Left hindlimb (tissue), 1 donor: ENCODE measurements at regions not wholly inside any gene's neighbourhood (a gene's known extent, or its start where the extent isn't known, plus 50 kb on each side); places are given as distances from the start of the nearest gene placed in this dataset.
"Not testable (repeated sequence)": the region's sequence is repeated elsewhere in the genome, so short reads cannot be mapped to it uniquely, and the experiment has no call there.

Source experiments
- DNase-seq: peaks from one replicate; pipeline ENCODE4 v3.0.0-alpha.2; 2018

DNA sequence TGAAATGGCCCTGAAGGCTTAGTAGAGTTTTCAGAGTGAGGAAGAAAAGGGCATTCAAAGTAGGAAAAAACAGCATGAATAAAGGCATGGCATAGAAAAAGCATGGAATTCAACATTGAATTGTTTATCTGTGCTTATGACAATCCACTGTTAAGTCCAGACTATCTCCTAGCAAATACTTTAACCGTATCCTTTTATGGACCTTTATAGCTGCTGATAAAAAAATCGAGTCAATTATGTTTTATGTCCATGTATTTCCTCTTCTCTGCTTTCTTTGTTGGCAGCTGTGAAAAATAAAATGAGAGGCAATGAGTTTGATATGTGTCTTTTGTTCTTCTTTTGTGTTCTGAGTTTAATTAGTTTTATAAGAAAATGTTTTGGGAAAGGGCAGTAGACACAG, 70.4 kb downstream of the TDRD15 start:
- DNase-seq, result no peak

DNA sequence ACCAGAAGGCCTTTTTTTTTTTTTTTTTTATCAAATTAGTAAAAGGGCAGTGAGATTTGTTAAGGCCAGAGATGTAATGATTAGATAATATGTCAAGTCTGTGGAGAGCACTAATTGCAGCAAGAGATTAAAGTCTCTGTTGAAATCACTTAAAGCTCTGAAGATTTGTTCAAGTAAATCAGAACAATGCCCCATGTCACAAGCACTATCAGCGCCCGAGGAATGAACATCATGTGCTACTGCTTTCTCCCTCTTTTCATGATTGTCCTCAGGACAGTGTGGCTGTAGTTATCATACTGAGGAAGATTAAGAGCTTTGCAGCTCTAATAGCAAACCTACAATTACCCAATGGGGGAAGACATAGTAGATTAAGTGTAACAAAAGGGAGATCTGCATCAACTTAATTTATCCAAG, 71.1 kb downstream of the TDRD15 start:
- no peak for DNase-seq

DNA sequence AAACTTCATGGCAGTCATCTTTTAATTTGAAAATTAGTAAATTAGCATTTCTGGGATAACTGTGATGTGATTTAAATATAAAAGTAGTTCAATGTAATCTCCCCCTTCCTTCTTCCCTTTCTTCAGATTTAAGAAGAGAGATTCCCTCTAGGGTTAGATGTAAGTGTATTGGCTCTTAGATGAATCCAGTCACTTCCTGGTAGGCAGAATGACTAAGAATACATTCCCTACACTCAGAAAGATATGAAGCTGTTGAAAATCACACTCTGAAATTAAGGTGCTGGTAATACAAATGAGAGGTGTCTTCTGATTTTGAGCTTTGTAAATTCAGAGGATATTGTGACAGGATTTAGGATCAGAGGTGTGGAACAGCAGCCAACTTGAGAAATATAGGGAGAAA, 71.6 kb downstream of the TDRD15 start:
- DNase-seq, result no peak

DNA sequence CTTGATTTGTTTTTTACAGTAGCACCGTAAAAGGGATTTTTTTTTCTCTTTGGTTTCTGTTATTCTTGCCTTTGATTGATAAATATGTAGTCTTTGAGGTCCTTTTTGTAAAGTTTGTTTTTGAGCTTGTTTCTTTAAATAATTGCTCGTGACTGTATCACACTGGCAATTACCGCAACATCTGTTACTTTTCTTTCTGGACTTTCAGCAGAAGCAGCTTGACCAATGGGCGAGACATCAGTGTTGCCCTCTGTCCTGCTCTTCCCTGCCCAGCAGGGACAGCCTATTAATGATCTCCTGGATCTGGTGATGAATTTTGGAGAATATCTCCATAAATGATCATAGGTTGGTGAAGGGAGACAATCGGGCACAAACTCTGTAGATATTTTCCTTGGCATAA, 74.9 kb downstream of the TDRD15 start:
- DNase-seq, result no peak

GRCh38 chr2:21203976-21204375, 80.2 kb downstream of the TDRD15 start:
- DNase-seq, result no peak

DNA sequence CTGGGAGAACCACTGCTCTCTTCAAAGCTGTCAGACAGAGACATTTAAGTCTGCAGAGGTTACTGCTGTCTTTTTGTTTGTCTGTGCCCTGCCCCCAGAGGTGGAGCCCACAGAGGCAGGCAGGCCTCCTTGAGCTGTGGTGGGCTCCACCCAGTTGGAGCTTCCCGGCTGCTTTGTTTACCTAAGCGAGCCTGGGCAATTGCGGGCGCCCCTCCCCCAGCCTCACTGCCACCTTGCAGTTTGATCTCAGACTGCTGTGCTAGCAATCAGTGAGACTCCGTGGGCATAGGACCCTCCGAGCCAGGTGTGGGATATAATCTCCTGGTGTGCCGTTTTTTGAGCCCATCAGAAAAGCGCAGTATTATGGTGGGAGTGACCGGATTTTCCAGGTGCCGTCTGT, 90.3 kb downstream of the TDRD15 start:
- not testable (repeated sequence) for DNase-seq

GRCh38 chr2:21217442-21217841, 93.7 kb downstream of the TDRD15 start:
- DNase-seq, result no peak

GRCh38 chr2:21220930-21221329, 97.2 kb downstream of the TDRD15 start:
- no peak for DNase-seq

GRCh38 chr2:21223618-21224017, 99.8 kb downstream of the TDRD15 start:
- DNase-seq, result no peak

GRCh38 chr2:21228041-21228895, 104.5 kb downstream of the TDRD15 start:
- no peak for DNase-seq

DNA sequence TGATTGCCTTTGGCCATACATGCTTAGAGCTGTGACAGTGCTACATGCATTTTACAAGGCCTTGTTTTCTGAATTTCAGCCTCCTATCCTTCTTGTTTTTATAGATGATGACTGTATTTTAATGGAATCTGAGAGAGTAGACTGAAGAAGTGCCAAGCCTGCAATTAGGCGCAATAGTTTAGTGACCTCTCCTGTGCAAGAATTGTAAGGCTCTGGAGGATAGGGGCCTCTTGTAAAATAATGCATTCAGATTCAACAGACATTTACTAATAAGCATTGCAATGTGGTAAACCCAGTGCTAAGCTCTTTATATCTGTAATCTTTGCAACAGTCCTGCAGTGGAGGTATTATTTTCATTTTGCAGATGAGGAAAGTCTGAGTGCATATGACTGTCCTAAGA, 105.5 kb downstream of the TDRD15 start:
- no peak for DNase-seq

GRCh38 chr2:21230140-21230539, 106.4 kb downstream of the TDRD15 start:
- no peak for DNase-seq

GRCh38 chr2:21231985-21232384, 108.2 kb downstream of the TDRD15 start:
- DNase-seq, result no peak

DNA sequence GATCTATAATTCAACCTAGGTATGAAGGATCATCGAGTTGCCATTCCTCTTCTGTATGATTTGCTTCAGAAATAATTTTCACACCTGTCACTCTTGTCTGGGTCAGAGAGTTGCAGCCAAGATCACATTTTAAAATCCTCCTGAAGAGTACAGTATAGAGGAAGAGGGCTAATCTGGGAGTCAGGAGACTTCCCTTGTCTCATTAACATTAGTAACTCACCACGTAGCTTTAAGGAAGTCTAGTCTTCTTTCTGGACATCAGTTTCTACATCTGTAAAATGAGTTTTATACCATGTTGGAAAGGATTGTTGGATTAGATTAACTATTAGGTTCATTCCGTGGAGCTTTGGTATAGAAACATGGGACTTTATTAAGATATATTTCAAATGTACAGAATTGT, 109.4 kb downstream of the TDRD15 start:
- no peak for DNase-seq

DNA sequence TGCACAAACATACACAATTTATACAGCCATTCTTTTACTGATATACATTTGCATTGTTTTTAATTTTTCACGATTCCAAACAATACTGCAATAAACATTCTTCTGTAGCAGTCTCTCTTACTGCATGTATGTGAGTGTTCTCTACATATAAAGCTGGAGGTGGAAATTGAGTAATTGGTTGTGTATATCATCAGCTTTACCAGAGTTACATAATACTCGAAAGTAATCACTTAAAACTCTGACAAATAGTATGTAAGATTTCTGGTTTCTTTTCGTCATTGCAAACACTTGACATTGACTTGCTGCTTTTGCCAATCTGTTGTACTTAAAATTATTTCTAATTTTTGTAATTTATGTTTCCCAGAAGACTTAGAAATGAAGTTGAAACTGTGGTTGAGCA, 110.2 kb downstream of the TDRD15 start:
- no peak for DNase-seq

DNA sequence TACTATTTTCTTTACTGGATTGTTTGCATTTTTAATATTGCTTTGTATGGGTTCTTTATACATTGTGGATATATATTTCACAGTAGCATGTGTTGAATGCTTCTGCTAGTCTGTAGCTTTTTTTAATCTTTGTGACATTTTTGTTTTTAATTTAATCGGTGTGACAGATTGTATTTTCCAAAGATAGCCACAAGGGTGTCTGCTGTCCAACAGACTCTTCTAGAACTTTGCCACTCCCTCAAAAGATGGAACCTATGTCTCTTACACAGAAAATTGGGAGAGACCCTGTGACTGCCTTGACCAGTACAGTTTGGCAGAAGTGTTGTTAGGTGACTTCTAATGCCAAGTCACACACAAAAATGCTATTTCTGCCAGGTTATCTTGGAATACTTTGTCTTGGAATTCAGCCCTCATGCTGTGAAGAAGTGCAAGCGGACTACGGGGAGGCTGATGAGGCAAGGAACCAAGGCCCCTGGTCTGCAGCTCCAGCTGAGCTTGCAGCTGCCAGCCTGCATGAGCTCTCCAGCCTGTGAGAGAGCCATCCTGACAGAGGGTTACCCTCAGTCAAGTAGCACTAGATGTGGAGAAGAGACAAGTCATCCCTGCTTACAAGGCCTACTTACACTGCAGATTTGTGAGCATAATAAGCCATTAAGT, 110.8 kb downstream of the TDRD15 start:
- DNase-seq, result no peak

DNA sequence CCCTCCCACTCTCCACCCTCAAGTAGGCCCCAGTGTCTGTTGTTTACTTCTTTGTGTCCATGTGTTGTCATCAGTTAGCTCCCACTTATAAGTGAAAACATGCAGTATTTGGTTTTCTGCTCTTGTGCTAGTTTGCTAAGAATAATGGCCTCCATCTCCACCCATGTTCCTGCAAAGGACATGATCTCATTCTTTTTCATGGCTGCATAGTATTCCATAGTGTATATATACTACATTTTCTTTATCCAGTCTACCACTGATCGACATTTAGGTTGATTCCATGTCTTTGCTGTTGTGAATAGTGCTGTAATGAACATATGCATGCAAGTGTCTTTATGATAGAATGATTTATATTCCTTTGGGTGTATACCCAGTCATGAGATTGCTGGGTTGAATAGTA, 116.0 kb downstream of the TDRD15 start:
- DNase-seq, result not testable (repeated sequence)

DNA sequence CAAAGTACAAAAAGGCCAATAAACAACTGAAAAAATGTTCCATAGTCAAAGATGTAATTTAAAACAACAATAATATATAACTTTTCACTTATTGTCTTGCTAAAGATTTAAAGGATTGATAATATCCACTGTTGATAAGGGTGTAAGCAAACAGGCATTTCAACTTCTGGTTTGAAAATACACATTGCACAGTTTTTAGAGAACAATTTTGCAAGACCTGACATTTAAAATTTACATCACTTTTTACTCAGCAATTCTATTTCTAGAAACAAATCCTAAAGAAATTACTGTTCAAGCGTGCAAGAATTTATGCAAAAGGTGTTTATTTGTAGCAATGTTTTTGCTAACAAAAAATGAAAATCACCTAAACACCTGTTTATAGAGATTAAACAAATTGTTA, 120.4 kb downstream of the TDRD15 start:
- DNase-seq, result no peak

GRCh38 chr2:21245565-21245964, 121.8 kb downstream of the TDRD15 start:
- no peak for DNase-seq

DNA sequence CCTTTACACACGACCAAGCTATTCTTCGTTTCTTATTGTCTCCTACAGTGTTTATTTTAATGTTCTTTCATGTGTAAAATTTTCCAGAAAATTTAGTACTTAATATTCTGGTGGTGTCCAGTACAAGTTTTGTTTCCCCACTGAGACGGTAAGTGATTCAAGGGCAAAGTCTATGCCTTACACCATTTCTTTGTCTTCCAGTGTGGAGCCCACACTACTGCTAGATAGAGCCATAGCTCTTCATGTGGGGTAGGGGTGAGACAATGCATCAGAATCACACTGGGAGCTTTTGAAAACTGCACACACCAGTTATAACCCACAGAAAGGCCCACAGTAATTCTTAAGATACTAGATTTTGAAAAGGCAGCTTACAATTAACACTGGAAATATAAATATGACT, 125.6 kb downstream of the TDRD15 start:
- DNase-seq, result no peak

- DNase-seq, result no peak
These were observed 126.9 kb downstream of the TDRD15 start for GRCh38 chr2:21250673-21251072.

DNA sequence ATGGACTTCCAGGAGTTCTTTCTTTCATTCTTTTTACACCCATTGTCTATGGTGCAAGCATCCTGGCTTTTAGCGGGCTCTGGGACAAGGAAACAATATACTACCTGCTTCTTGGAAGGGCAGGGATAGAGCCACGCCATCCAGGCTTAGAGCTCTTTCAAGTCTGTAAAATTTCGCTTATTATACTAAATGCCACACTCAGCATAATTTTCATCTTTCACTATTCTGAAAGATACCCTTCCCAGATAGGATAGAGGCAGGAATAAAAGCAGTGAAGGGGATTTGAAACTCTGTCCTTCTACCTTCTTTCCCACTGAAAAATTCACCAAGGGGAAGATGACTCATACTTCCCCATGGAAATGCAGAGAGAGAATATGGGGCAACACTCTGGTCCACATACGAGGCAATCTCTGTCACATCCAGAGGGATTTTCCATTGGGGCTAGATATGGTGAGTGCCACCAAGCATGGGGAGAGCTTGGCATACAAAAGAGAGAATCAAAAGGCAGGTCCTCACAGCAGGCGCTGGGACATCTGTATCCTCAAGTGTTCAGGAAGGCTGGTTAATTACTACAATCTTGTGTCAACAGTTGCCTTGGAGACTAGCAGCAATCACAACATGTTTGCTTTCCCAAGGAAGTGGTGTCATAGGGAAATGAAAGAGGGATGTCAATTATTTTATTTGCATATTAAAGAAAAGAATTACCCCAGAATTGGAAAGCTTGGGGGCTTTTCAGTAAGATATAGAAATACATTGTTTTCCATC, 127.6 kb downstream of the TDRD15 start:
- no peak for DNase-seq

GRCh38 chr2:21253311-21254027, 129.7 kb downstream of the TDRD15 start:
- DNase-seq, result no peak
